Erythroblast (primary cell): ENCODE measurements at regions not wholly inside any gene's neighbourhood (a gene's known extent, or its start where the extent isn't known, plus 50 kb on each side); places are given as distances from the start of the nearest gene placed in this dataset.
"Not testable (repeated sequence)": the region's sequence is repeated elsewhere in the genome, so short reads cannot be mapped to it uniquely, and the experiment has no call there.

Experiments
- DNase-seq, 2 experiments: peaks; one replicate each; lab custom pipeline; 2025; lab: John Stamatoyannopoulos, UW

DNA sequence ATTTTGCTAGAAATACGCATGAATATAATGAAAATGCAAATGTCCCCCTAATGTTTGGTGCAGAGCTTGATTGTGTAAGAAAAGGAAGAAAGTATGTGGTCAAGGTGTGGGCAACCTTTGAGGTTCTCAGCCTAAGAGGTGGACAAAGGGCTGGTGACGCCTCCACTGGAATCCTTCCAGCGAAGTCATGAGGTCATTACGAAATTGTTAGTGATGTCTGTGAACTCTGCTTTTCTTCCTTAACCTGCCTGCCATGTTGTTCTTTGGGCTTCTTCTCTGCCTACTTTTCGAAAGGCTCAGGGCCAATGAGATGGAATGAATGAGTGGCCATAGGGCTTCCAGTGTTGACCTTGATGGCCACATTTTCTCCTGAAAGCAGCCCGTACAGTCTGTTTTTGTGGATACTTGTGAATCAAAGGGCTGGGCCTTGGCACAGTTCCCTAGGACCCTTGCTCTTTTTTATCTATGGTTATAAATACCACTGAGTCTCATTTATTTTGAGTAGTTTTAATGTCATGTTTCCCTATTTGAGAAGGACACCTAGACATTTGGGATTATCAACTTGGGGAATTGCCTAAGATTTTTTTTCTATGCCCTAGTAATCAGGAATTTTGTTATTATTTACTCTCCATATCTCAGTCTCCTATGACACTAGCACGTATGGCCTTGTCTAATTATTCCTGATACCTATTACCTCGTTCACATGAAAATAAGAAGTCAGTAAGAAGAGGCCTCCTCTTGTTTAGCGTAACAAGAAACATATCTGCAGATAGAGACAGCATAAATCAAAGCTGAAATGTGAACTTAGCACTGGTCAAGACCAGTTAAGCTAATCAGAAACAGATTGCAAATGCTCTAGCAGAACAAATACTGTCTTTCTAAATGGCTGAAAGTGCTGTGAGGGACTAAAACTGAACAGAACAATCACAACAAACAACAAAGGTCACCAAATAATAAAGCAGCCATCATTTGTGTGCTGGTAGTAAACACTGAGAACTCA, 334.6 kb downstream of the BCL2L11 start:
- not testable (repeated sequence) for DNase-seq

DNA sequence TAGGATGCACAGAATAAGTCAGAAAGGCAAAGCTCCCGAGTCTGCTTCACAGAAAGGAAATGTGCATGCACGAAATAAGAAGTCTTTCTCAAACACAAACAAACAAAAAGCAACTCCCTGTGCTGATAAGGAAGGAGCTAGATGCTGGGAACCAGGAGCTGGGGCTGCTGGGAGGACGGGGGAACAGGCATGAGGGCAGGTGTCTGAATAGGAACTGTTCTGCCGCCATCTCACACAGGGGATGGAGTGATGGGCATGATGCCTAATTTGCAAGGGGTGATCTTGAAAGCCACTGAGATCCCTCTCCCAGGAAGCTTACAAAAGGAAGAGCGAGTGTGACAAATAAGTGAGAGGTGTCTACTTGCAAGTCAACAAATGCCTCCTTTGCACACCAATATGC, 336.5 kb downstream of the BCL2L11 start:
- not testable (repeated sequence) for DNase-seq

DNA sequence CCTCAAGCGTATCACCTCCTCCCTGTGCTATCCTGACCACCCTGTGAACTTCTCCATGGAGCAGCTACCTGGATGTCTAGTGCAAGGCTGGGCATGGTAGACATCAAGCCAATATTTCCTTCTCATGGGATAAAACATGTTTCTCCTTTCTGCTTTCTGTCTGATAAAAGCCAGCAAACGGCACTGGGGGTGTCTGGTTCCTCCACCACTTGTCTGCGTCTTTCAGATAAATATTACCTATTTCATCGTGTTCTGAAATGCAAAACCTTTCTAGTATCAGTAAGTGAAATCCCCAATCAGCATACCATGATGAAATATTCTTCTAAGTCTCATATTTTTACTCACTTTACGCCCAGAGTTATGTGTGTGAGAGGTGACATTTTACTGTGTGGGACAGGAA, 340.2 kb downstream of the BCL2L11 start:
- DNase-seq = not testable (repeated sequence)

DNA sequence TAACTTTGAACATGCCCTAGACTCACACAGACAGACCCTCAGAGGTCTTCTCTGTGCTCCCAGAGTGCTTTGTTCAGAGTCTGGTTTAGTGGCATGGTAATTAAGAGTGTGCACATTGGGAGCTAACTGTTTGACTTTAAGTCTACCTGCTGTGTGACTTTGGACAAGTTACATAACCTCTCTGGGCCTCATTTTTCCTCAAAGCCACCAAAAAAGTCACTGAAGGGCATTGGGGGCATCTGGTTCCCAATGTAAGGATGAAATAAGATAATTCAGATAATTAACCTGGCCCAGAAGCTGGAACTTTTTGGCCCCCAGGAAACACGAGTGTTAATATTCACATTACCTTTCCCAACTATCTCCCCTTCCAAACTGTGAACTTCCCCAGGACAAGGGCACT, 341.1 kb downstream of the BCL2L11 start:
- DNase-seq = not testable (repeated sequence)

DNA sequence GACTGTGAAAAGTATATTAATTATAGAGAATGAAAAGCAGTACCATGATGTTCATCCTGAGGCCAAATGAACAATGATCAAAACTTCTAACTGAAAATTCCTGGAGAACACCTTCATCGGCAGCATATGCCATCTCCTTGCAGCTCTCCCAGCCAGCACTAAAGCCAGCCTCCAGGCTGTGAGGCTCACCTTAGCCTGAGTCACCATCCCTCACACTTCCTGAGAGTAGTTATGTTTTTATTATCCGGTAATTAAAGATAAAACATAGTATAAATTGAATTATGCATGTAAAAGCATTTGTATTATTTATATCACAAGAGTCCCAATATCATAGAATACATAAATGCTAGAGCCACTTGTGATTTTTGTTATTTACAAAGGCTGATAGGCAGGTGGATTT, 341.9 kb downstream of the BCL2L11 start:
- DNase-seq = not testable (repeated sequence)

DNA sequence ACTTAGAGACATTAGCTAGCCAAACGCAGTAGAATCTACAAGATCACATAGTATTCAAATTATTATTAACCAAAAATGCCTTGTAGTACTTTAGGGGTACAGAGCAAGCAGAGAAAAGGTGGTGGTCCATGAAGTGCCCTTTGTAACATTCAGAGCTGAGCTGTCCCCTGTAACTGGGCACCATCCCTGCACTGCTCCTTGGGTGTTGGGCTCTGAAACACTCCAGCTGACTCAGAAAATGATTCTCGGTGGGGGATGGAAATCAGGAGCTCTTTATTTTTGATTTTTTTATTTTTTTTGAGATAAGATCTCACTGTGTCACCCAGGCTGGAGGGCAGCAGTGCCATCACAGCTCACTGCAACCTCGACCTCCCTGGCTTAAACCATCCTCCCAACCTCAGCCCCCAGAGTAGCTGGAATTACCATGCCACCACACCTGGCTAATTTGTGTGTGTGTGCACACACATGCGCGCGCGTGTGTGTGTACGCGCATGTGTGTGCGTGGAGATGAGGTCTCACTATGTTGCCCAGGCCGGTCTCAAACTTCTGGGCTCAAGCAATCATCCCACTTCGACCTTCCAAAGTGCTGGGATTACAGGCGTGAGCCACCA, 342.6 kb downstream of the BCL2L11 start:
- not testable (repeated sequence) for DNase-seq

DNA sequence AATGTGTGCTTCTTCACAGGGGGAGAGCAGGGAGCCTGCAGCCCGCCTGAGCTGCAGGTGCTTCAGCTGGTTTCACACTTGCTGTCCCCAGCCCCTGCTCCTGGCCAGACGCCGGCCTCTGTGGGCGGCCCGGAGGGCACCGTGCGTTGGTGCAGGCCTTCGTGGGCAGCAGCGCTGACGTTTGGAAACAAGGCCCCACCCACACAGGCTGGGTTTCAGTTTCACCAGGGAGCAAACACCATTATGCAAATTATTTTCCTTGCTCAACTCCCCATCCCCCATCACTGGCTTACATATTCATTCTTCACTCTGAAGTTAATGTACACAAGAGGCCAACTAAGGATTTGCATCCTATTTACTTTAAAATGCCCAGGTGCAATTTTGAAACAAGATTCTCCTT, 343.2 kb downstream of the BCL2L11 start:
- DNase-seq = not testable (repeated sequence)

DNA sequence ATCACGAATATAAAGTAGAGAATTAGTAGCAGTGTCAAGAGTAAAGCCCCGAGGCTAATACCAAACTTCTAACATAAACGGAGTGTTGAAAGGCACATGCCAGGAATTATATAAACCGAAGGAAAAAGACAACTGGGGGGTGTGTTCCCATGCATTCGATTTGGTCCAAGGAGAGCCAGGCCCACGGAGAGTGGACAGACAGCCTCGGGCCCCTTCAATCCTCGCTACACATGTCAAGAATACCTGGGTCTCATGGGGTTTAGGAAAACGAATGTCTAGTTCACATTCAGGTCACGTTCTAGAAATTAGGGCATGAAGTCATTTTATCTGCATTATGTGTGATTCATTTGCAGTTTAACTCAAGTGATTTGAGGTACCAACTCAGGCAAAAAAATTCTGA, 343.7 kb downstream of the BCL2L11 start:
- not testable (repeated sequence) for DNase-seq

DNA sequence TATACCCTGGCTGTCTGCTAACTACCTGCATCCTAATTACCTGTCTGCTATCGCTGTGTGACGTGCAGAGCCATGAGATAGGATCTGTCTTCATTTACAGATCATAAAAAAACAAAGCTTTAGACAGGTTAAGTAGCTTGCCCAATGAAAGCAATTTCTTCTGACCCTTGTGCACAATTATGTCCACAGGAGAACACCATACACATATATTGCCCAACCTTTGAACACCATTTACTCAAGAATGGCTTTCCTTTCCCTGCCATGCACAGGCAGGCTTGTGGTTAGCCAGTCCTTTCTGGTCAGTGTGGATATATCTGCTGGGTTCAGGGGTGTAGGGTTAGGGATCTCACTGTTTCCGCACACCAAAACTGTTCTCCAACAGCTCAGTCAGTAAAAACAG, 344.8 kb downstream of the BCL2L11 start:
- DNase-seq = not testable (repeated sequence)

DNA sequence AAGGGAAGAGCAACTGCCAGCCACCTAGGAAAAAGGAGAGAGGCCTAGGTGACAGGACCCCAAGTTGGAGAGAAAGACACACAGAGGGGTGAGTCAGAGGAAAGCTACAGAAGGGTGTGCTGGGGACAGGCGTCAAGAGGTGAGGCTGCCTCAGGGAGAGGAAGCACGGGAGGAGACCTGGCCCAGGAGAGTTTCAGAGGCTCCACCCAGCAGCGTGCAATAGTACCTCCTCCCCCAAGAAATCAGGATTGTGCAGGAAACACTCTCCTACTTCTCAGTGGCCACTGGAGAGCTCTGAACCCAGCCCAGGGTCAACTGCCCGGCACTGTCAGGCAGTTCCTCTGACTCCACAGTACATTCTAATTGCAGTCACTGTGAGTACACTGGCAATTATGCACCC, 346.0 kb downstream of the BCL2L11 start:
- DNase-seq = not testable (repeated sequence)

DNA sequence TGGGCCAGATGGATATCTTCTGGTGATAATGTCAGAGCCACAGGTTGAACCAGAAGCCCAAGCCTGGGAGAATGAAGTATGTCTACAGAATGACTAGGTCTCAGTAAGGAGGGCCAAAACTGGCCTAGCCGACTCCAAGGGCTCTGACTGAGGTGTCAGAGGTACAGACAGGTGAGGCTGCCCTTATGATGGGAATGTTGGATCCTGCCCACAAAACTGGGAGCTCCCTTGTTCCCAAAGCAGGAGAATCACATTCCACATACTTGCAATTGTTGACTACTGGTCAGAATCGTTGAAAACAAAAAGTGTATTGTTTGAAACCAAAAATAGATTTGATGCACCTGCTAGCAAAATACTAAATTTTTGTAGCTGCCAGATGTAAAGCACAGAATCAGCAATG, 350.2 kb downstream of the BCL2L11 start:
- not testable (repeated sequence) for DNase-seq

DNA sequence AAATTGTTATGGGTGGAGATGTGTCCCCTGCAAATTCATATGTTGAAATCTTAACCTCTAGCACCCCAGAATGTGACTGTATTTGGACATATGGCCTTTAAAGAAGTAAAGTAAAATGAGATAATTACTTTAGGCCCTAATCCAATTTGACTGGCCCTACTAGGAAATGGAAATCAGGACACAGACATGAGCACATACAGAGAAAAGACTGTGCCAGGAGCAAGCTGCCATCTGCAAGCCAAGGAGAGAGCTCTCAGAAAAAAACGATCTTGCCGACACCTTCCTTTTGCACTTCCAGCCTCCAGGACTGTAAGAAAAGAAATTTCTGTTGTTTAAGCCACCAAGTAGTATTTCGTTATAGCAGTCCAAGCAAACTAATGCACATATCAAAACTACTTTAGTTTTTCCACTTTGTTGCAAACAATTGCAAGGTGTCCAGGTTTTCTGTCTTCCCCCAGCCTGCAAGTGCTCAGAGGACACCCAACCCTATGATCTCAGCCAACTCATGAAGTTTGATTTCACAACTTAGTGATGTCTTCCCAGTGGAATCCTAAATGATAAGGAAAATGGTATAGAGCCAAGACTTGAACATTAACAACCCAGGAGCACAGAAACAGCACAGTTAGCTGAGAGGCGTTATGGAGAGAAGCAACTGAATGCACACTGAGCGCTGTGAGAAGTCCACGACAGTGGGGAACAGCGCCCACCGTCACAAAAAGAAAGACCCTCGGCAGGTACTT, 351.2 kb downstream of the BCL2L11 start:
- DNase-seq = not testable (repeated sequence)

DNA sequence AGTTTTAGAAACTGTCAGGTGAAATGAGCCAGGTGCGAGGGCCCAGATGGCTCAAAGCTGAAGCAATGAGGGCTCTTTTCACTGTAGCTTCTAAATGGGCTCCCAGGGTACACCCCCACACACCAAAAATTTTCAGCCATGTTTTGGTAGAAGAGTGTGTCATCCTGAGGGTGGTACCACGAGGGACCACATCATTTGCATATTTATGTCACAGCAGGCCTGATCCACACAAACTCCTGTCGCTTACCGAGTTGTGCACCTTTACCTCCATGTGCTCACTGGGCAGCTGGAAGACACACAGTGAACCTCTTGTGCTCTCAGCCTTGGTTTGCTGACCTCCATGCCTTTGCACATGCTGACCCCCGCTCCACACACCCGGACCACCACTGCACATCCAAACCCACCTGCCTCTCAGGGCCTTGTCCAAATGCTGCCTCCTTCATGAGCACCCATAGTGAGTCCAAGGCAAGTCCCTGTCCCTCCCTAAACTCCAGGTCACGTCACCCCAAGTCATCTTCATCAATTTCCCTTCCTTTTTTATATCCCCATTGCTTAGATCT, 352.2 kb downstream of the BCL2L11 start:
- not testable (repeated sequence) for DNase-seq

DNA sequence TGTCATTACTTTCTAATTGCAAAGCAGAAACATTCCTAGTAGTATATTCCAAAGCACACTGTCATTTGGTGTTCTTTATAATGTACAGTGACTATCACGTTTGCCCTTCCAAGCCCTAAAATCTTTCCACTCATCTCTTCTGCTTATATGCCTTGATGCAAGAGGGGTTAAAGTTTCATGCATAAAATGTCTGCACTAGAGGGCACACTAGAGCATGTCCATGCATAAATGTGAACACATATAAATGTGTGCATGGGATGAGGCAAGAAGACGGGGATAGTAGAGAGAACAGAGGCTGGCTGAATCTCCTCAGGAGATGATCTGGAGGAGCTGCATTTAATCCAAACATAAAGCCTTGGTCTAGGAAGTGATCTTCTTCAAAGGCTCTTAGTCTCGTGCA, 352.8 kb downstream of the BCL2L11 start:
- DNase-seq = not testable (repeated sequence)

DNA sequence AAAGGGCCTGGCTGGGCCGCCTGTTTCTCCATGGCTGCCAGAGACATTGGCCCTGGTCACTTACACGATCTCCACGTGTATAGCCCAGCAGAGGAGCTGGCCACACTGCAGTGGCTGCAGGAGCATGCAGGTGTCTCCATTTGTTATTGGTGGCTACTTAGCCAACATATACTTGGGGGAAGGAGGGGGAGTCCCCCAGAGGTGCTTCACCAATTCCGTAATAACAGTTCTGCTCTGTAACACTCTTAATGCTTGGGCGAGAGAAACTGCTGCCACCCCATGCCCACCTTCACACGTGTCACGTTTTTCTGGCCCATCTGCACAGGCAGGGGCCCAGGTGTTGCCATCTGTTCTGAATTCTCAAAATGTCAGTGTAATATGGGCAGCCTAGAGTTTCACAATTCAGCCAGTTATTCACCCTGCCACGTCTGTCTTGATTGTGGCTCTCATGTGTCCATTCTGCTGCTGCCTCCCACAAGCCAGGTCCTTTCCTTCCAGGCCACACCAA, 353.5 kb downstream of the BCL2L11 start:
- DNase-seq = not testable (repeated sequence)

DNA sequence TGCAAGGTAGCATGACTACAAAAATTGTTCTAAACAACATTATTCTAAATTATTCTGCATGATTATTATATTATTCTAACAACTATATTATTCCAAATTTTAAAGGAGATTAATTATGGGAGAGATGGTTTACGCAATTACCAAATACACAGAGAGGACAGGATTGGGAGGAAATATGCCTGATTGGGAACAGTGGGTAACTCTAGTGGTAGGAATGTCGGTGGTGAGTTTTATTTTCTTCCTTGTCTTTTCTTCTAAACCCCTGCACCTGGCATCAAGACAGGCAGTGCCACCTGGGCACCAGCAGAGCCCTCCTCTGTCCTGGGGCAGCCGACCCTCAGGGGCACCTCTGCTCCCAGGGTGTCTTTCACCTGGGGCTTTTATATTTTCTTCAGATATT, 357.6 kb downstream of the BCL2L11 start:
- not testable (repeated sequence) for DNase-seq

DNA sequence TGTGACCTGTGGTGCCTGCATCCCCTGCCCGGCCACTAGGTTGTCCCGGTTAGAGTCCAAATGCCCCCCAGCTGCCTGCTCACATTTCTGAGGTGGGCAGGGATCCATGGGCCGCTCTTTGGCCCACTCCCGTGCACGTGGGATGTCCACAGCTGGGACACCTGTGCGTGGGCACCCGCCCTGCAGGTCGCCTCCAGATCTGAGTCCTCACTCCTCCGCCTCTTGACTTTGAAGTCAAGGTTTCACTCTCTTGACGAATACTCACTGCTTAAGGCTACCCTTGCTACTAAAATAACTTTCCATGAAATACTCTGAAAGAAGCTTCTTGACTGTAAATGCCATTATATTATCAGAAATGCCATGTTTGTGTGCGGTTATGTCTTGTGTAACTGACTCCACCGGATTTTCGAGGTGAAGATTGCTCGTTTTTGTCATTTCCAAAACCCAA, 358.2 kb downstream of the BCL2L11 start:
- not testable (repeated sequence) for DNase-seq
